Fibroblast of gingiva (primary cell): ENCODE measurements at regions not wholly inside any gene's neighbourhood (a gene's known extent, or its start where the extent isn't known, plus 50 kb on each side); places are given as distances from the start of the nearest gene placed in this dataset.
A peak's percentile ranks its signal among the peaks of the same experiment; 100 is the strongest.
"Not testable (repeated sequence)": the region's sequence is repeated elsewhere in the genome, so short reads cannot be mapped to it uniquely, and the experiment has no call there.

Experiments
- DNase-seq: peaks from one replicate; pipeline ENCODE4 v3.0.0-alpha.2; 2011; ENCODE audit warnings: low read depth

- no peak for DNase-seq
These were observed 343.8 kb upstream of the EPHA4 start for GRCh38 chr2:221915926-221916325.

- DNase-seq, result no peak
These were observed 342.3 kb upstream of the EPHA4 start for GRCh38 chr2:221914334-221914880.

- DNase-seq, result no peak
These were observed 339.8 kb upstream of the EPHA4 start for GRCh38 chr2:221911890-221912289.

GRCh38 chr2:221911321-221911720 is 339.2 kb upstream of the EPHA4 start:
- peak; percentile 13 for DNase-seq

- DNase-seq, result no peak
These were observed 336.4 kb upstream of the EPHA4 start for GRCh38 chr2:221908518-221908917.

DNA sequence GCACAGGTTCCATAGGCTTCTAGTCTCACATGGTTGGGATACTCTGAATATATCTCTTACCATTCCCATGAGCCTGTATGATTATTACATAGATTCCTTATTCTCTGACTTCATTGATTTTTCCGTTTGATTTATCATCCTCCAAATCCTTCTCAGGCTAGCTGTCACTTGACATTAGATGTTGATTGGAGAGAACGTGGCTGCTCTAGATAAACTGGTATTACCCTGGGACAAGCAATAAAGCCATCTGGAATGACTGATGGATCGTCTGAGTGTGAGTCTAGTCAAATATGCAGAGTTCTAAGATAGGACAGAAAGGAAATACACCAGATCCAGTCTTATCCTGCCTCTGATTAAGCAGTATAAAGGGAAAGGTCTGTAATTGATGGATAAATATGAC is 325.6 kb upstream of the EPHA4 start:
- DNase-seq, result no peak

DNA sequence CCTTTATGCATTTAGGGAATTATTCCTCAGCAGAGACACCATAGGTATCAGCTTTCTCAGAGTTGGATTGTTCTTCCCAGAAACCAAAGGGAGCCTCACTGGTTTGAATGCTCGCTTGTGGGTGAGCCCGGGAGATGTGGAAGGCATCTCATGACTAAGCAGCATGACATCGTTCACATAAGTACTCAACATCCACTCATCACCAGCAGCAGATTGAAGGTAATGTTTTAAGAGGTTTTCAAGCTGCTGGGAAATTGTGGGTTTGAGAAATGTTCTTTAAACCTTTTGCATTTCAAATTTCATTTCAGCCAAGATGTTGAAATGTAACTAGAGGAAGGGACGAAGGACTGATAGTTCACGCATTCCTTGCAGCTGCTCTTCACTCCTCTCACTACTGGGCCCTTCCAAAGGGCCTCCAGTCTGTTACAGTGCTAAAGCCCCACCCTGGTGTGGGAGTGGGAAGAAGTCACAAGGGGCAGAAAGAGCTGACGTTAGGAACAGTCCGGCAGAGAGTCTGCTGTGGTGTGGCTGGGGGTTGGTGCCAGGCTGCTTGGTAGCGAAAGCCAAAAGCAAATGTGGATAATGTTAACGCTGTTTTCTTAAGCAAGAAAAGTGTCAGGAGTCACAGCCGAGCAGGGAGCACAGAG is 324.5 kb upstream of the EPHA4 start:
- peak; percentile 85 for DNase-seq

- peak; percentile 19 for DNase-seq
These were observed 323.4 kb upstream of the EPHA4 start for GRCh38 chr2:221895366-221896121.

GRCh38 chr2:221893501-221893900 is 321.4 kb upstream of the EPHA4 start:
- DNase-seq, result no peak

- DNase-seq, result not testable (repeated sequence)
These were observed 319.9 kb upstream of the EPHA4 start for GRCh38 chr2:221892006-221892405.

GRCh38 chr2:221883976-221884375 is 311.9 kb upstream of the EPHA4 start:
- DNase-seq, result no peak

DNA sequence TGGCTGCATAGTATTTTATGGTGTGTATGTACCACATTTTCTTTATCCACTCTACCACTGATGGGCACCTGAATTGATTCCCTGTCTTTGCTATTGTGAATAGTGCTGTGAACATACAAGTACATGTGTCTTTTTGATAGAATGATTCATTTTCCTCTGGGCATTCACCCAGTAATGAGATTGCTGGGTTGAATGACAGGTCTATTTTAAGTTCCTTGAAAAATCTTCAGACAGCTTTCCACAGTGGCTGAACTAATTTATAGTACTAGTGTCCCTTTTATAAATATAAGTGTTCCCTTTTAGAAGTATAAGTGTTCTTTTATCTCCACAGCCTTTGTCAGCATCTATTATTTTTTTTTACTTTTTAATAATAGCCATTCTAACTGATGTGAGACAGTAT is 303.9 kb upstream of the EPHA4 start:
- no peak for DNase-seq

- no peak for DNase-seq
These were observed 302.3 kb upstream of the EPHA4 start for GRCh38 chr2:221874444-221874843.

DNA sequence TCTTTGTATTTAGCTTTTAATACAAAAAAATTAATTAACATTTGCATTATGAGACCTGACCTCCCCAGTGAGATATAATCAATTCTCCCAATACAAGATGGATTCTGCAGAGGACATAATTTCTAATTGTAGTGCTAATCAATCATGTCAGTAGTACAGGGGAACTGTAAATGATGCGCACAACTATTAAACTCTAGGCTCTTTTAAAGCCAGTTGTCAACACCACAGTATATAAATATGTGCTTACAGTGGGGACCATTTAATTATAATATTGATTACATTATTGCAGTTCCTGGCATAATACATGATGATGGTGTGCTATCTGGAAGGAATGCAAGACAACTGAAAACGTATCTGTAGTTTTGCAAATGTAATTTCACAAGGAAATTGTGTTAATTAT is 285.6 kb upstream of the EPHA4 start:
- DNase-seq, result no peak

GRCh38 chr2:221853297-221853696 is 281.2 kb upstream of the EPHA4 start:
- DNase-seq, result no peak

GRCh38 chr2:221851531-221852045 is 279.5 kb upstream of the EPHA4 start:
- DNase-seq, result no peak

- DNase-seq, result no peak
These were observed 278.0 kb upstream of the EPHA4 start for GRCh38 chr2:221850076-221850475.

DNA sequence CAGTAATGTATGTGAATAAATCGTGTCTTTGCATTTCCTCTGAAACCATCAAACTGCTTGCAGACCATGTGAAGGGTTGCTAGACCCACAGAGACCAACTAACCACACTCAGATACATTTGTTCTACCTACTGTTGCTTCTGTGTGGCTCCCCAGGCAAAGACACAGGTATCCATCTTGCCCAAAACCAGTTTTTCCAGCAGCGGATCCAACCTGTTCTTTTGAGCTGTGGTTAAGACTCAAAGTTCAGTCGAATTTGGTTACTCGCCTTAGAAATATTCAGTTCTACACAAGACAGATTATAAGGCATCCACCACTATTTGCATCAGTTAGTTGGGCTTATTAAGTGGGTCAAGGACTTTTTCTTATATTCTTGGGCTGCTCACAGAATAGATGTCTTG is 276.2 kb upstream of the EPHA4 start:
- DNase-seq, result no peak

DNA sequence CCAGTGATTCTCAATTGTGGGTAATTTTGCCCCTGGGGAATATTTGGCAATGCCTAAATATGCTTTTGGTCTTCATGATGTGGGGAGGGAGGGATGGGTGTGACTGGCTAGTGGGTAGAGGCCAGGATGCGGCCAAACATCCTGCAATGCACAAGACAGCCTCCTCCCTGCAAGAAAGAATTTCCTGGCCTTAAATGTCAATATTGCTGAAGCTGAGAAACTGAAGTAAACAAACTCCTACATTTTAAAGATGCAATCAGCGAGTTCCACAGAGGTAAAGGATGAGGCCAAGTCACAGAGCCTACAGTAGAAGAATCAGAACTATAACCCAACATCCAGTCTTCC is 272.9 kb upstream of the EPHA4 start:
- DNase-seq, result peak; percentile 50

DNA sequence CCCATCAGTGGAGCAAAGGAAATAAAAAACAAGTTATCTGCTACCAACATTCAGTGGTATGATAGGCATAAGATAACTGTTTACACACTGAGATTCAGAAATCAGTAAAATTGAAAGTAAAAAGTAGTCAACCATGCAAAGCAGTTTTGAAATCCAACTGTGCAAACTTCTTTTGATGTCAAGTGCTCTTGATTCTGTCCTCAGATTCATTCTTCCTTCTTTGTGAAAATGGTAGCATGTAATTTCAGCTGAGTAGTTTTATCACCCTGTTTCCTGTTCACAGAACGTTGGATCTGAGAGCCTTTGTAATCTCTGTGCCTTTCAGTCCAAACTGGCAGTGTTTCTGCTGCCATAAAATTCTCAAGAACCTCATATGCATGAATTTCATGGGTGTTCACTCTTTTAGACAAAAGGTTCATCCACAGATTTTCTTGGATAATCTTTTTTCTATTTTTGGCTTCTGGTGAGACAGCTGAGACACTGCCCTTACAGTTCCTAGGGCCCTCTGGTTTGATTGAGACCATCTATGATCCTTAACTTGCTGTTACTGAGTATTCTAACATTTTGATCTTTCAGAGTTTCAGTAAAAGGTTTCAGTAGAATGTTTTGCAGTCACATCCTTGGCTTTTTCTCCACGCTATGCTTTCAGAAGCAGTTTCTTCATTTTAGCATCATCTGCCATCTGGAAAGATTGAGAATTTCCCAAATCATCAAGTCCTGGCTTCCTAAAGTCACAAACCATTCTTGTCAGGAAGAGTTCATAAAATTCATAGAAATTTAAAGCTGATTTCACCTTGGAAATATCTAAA is 272.3 kb upstream of the EPHA4 start:
- no peak for DNase-seq

DNA sequence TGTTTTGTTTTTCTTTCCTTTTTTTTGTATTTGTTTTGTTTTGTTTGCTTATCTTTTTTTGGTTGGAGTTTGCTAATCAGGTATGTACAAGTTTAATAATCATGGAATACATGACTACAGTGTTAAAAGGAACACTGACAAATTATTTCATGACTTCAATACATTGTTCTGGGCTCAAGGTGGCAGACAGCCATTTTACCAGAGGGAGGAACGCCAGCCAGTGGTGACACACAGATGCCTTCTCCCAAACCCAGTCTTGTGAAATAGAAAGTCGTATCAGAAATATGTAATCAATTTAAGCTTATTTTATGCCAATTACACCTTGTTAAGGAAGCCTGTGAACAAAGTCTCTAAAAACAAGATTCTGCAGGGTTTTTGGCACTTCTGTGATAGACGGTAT is 264.0 kb upstream of the EPHA4 start:
- peak; percentile 25 for DNase-seq

DNA sequence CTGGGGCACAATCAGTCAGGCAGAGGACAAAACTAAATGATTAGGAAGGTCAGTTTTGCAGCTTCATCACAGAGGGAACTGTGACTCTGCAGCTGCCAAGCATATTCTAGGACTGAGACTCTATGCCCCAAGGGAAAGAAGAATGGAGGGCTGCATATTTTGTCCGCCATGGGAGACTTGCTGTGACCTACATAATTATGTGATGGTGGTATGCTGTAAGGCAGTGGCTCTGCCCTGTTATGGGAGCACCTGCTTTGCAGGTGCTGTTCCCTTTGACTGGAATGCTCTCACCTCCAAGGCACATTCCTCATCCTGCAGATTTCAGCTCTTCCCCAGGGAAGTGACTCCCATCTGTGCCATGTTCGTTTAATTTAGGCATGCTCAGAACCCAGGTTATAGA is 261.9 kb upstream of the EPHA4 start:
- no peak for DNase-seq

DNA sequence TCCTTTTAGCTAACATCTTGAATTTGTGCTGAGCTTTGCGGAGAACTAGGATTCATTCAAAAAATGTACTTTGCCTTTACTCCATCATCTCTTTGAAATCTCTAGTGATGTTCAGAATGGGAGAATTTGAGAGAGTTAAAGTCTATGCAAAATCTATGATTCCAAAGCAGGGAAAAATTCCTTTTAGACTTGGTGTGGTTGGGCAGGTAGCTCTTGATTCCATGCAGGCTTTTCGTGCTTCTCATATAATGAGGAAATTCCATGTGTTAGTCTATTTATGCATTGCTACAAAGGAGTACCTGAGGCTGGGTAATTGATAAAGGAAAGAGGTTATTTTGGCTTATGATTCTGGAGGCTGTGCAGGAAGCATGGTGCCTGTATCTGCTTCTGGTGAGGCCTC is 258.9 kb upstream of the EPHA4 start:
- no peak for DNase-seq
